CD4-positive, alpha-beta T cell treated with Interleukin-6 at 100 ng/mL for 8 hours (primary cell): ENCODE measurements at regions not wholly inside any gene's neighbourhood (a gene's known extent, or its start where the extent isn't known, plus 50 kb on each side); places are given as distances from the start of the nearest gene placed in this dataset.
"Not testable (repeated sequence)": the region's sequence is repeated elsewhere in the genome, so short reads cannot be mapped to it uniquely, and the experiment has no call there.

Source experiments
- DNase-seq: peaks from one replicate; pipeline ENCODE4 v3.0.0-alpha.2; 2020; ENCODE audit warnings: mixed read lengths, low spot score

- DNase-seq = no peak
These were observed 183.6 kb downstream of the S1PR1 start for GRCh38 chr1:101420406-101420805.

DNA sequence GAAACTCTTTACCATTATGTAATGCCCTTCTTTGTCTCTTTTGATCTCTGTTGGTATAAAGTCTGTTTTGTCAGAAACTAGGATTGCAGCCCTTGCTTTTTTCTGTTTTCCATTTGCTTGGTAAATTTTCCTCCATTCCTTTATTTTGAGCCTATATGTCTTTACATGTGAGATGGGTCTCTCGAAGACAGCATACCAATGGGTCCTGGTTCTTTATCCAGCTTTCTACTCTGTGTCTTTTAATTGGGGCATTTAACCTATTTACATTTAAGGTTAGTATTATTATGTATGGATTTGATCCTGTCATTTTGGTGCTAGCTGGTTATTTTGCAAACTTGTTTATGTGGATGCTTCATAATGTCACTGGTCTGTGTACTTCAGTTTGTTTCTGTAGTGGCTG lies 191.3 kb downstream of the S1PR1 start:
- not testable (repeated sequence) for DNase-seq

- DNase-seq = no peak
These were observed 191.7 kb downstream of the S1PR1 start for GRCh38 chr1:101428562-101428961.

DNA sequence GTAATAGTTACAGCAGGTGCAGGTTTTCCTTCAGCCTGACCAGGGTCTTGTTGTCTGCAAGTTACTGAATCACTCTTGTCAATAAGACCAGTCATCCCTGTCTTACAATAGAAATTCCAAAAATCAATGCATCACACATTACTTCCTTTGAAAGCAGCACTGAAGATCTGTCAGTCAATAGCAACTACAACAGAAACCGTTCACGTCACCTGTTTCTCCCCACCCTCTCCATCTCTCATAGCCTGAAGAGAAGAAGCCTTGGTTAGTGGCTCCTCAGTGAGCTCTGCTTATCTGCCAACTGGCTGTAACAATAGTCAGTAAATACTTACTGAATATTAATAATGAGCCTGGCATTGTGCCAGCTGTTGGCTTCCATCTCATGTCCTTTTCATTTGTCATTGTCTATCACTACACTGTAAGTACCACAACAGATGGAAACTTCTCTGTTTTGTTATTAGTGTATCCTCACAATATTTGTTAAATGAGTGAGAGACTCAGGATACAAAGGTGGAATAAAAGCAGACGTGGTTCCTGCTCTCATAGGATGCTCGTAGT lies 195.2 kb downstream of the S1PR1 start:
- no peak for DNase-seq

DNA sequence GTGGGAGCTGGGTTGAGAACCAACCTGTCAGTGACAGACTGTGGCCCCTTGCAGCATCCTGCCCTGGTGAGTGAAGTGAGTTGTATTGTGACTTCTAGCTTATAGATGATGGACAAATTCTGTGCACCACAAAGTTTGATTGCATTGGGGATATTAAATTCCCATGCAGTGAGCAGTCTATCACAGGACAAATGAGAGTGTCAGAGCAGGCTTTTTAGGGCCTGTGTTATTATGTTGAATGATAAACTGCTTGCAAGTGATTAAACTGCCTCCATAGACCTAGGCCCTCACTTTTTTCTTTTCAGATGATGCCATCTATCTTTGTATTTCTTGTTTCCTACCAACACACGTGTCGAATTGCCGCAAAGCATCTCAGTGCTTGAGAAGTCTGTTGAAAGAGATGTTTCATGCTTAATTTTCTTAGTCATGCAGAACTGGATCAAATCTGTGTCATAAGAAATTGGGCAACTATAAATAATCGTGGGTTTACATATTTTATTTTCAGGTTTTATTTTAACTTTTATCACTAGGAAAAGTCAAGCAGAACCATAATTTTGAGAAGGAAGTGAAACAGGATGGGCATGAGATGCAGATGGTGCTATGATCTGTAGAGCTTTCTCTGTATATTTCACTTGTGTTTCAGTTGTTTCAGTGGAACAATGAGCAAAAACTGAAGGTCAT lies 199.2 kb downstream of the S1PR1 start:
- DNase-seq = no peak

- no peak for DNase-seq
These were observed 201.0 kb downstream of the S1PR1 start for GRCh38 chr1:101437800-101438199.

DNA sequence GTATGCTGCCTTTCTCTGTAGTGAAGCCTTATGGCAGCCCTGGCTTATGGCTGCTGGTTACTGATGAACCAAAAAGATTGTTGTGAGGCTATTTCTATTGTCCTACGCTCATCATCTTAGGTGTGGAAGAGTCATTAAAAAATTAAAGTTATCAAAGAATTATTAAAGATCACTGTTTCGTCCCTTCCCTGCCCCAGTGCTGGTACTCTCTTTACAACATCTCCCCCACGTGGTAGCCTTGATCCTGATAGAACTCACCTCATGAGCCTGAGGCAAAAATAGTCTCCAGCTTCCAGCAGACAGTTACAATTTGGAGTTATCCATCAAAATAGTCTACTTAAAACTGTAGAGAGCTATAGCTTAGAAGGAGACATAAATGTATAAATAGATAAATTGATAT lies 201.5 kb downstream of the S1PR1 start:
- no peak for DNase-seq

- no peak for DNase-seq
These were observed 203.7 kb downstream of the S1PR1 start for GRCh38 chr1:101440485-101440884.

- no peak for DNase-seq
These were observed 207.6 kb downstream of the S1PR1 start for GRCh38 chr1:101444381-101444780.

- no peak for DNase-seq
These were observed 208.2 kb downstream of the S1PR1 start for GRCh38 chr1:101444873-101445618.

DNA sequence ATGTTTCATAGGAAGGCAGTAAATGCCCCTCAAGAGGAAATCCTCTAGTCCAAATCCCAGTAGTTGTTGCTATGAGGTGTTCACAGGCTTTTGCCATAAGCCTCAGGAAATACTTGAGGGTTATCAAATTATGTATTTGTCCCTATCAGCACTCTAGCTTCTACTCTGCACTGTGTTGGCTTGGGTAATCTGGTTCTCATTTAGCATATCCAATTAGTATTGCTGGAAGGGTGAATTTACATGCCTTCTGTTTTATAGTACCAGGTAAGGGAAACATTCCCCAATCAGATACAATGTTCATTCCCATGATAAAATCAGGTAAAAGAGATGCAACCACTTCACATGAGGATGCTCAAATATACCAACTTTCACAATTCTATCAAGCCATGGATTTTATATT lies 211.2 kb downstream of the S1PR1 start:
- no peak for DNase-seq

- DNase-seq = not testable (repeated sequence)
These were observed 213.9 kb downstream of the S1PR1 start for GRCh38 chr1:101450691-101451090.

- no peak for DNase-seq
These were observed 215.1 kb downstream of the S1PR1 start for GRCh38 chr1:101451888-101452287.

GRCh38 chr1:101452825-101453224 lies 216.0 kb downstream of the S1PR1 start:
- DNase-seq = no peak

DNA sequence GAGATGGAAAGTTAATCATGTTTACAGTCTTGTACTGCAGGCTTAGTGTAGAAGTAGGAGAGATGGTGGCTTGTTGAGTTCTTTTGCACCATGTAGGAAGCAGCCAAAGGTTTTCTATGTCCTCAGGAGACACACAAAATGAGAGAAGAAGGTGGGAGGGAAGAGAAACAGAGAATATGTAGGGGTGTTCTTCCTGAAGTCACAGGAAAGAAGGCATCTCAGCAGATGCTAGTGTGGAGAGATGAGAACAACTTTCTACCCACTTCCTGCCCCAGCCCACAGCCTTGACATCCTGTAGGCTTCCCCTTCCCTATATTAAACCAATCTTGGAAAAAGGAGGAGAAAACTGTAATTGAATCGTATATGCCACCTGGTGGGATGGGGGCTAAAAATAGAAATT lies 217.0 kb downstream of the S1PR1 start:
- no peak for DNase-seq

DNA sequence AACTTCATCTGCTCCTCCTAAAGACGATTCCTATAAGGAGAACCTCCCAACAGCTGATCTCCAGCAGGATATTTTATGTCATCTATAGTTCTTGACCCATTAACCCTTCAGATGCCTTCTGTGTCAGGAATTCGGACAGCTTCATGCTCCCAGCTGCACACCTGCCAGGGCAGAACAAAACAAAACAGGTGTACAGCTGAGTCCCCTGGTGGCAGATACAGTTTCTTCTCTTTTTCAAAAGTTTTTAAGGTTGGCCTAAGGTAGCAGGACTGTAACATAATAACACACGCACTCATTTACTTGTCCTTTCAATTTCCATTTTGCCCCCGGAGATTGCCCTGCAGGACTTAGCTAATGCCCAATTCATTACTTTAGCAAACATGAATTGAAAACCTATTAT lies 218.3 kb downstream of the S1PR1 start:
- no peak for DNase-seq

- DNase-seq = no peak
These were observed 223.9 kb downstream of the S1PR1 start for GRCh38 chr1:101460739-101461138.

DNA sequence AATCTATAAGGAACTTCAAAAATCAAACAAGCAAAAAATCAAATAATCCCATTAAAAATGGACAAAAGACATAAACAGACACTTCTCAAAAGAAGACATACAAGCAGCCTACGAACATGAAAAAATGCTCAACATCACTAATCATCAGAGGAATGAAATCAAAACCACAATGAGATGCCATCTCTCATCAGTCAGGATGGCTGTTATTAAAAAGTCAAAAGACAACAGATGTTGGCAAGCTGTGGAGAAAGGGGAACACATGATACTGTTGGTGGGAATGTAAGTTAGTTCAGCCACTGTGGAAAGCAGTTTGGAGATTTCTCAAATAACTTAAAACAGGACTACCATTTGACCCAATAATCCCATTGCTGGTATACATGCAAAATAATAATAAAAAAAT lies 226.4 kb downstream of the S1PR1 start:
- DNase-seq = no peak

DNA sequence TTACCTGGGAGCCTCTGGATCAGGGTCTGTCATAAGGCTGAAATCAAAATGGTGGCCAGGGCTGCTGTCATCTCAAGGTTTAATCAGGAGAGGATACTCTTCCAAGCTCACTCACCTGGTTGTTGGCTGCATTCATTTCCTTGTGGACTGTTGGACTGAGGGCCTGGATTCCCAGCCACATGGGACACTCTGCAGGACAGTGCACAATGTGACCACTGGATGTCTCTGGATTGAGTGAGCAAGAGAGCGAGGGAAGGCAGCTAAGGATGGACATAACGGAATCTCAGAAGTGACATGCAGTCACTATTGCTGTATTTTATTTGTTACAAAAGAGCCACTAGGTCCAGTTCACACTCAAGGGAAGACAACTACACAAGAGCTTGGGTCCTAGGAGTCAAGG lies 229.1 kb downstream of the S1PR1 start:
- no peak for DNase-seq

DNA sequence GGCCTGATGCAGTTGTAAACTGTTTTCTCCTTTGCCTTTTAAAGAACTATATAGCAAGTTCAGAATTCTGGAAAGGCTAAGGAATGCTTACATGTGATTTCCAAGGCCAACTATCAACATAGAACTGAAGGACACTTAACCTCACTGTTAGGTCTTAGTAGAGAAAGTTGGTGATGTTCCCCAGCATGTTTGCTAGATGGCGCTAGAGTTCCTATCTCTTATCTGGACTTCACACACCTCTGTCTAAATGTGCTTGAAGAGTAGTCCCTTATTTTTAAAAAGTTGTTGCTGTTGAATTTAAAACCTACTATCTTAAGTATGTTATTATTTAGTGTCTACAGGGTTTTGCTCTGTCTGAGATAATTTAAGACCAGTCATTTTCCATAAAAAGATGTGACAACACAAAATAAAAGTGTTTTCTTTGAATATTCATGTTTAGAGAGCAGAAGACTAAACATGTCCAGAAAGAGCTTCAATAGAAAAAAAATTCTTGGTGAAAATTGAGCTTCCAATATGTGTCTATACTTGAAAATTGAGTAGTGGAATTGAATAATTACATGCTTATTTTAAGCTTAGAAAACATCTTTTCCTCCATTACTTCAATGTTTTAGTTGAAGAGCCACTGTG lies 237.3 kb downstream of the S1PR1 start:
- no peak for DNase-seq

GRCh38 chr1:101476541-101476940 lies 239.7 kb downstream of the S1PR1 start:
- DNase-seq = no peak

GRCh38 chr1:101479945-101480344 lies 243.1 kb downstream of the S1PR1 start:
- DNase-seq = no peak

DNA sequence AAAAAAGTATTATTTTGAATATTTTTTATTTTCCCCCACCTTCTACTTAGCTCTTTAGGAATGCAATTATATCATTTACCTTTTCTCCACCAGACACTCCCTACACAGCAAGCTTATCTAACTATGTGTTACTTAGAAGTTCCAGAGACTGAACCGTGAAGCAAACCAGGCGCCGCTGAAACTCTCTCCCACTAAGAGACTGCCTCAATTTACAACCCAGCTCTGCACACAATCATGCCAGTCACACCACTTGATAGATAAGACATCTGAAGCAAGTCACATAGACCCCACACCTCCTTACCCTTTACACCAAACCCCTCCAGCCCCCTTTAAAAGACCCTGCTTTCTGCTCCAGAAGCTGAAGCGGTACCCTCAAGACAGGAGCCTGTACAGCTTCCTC lies 245.5 kb downstream of the S1PR1 start:
- DNase-seq = no peak
